ENCODE measurements at regions not wholly inside any gene's neighbourhood (a gene's known extent, or its start where the extent isn't known, plus 50 kb on each side); places are given as distances from the start of the nearest gene placed in this dataset.

DNA sequence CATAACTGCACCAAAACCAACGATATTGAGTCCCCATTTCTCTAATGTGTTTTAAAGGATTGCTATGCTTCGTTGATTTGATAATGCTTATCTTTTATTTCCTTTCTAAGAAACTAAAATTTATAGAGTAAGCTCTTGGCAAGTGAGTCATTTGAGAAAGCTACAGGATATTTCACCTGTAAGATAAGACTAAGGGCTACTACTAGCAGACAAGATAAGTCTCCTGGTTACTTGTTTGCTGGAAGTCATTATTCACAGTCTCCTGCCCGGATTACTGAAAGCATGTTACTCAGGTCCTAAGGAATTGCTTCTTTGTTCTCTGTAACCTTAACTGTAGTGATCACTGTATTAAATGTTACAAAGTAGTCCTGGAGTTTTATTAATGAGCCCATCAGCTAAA is 315.9 kb upstream of the RASA1 start:
- Histone ChIP-seq H3K27ac (ENCODE audit: insufficient read depth, low read length, poor library complexity, severe bottlenecking) (no peak overlapping the region), H3K9me3 (ENCODE audit: control insufficient read depth, low read length) (no peaks in the 10 kb centered on the region), H3K4me3 (ENCODE audit: insufficient read depth, low read depth, low read length, poor library complexity, severe bottlenecking) (no peak overlapping the region), H3K36me3 (ENCODE audit: control insufficient read depth, insufficient read depth, low read length) (no peaks in the 10 kb centered on the region), H3K4me1 (ENCODE audit: control insufficient read depth, insufficient read depth, low read length, poor library complexity, severe bottlenecking) (no peaks in the 10 kb centered on the region), H3K27me3 (replicated peaks; ENCODE audit: control insufficient read depth, insufficient read depth, low read length, poor library complexity, severe bottlenecking) (no peaks in the 10 kb centered on the region)
- DNase-seq: no peak

DNA sequence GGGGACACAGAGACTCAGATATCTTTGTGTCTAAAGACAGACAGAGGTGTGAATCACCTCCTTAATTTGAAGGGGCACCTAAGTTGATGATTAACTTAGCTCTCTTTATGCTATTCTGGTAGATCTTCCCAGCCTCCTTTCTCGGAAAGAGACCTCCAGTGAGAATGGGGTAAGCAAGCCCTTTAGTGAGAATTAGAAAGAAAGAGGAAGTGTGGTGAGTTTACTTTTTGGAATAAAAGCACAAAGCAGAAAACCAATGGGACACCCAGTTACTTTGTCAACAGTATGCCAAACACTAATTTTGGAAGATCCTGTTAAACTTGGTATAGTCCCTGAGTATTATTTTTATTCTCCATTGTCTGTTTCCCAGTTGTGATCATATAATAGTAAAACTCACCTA is 302.8 kb upstream of the RASA1 start:
- Histone ChIP-seq H3K9me3 (ENCODE audit: control insufficient read depth, low read length) (no peaks in the 10 kb centered on the region), H3K27ac (ENCODE audit: insufficient read depth, low read length, poor library complexity, severe bottlenecking) (no peak overlapping the region), H3K4me1 (ENCODE audit: control insufficient read depth, insufficient read depth, low read length, poor library complexity, severe bottlenecking) (no peaks in the 10 kb centered on the region), H3K27me3 (replicated peaks; ENCODE audit: control insufficient read depth, insufficient read depth, low read length, poor library complexity, severe bottlenecking) (no peaks in the 10 kb centered on the region), H3K36me3 (ENCODE audit: control insufficient read depth, insufficient read depth, low read length) (no peaks in the 10 kb centered on the region), H3K4me3 (ENCODE audit: insufficient read depth, low read depth, low read length, poor library complexity, severe bottlenecking) (no peak overlapping the region)
- no peak for DNase-seq

DNA sequence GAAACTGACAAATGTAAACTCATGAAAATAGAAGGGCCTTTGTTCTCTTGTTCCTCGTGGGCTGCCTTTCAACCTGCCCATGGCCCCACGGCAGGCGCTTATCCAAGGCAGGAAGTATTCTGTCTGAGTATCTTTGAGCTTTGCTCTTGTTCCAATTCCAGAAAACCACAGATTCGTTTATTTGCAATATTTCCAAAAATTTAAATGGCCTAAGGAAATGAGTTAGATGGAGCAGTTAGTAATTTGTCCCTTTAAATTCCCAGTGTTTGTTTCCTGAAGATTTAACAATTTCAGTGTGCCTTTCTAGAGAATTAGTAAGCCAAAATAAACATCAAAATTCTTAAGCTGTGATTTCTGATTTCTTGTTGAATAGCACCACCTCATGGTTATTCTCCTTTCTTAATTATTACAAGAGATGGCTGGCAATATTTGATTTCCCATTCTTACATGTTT is 299.4 kb upstream of the RASA1 start:
- Histone ChIP-seq H3K27ac (ENCODE audit: insufficient read depth, low read length, poor library complexity, severe bottlenecking) (no peak overlapping the region), H3K4me3 (ENCODE audit: insufficient read depth, low read depth, low read length, poor library complexity, severe bottlenecking) (no peak overlapping the region), H3K27me3 (replicated peaks; ENCODE audit: control insufficient read depth, insufficient read depth, low read length, poor library complexity, severe bottlenecking) (no peaks in the 10 kb centered on the region), H3K9me3 (ENCODE audit: control insufficient read depth, low read length) (no peaks in the 10 kb centered on the region), H3K36me3 (ENCODE audit: control insufficient read depth, insufficient read depth, low read length) (no peaks in the 10 kb centered on the region), H3K4me1 (ENCODE audit: control insufficient read depth, insufficient read depth, low read length, poor library complexity, severe bottlenecking) (no peaks in the 10 kb centered on the region)
- DNase-seq: no peak

DNA sequence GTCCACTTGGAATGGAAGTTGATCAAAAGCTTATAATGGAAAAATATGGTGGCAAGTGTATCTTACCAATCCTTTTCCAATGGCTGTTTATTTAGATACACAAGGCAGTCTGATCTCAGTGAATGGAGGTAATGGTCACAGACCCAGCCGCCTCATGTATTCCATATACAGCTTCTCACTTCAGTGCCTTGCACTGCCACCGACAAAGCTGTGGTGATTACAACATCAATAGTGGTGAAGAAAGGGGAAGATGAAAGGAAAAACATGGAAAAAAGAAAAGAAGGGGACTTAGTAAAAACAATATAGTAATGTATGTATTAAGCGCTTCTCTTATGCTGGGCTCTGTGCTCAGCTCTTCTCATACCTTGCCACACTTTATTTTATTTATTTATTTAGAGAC is 297.3 kb upstream of the RASA1 start:
- Histone ChIP-seq H3K36me3 (ENCODE audit: control insufficient read depth, insufficient read depth, low read length) (no peaks in the 10 kb centered on the region), H3K4me3 (ENCODE audit: insufficient read depth, low read depth, low read length, poor library complexity, severe bottlenecking) (no peak overlapping the region), H3K27me3 (replicated peaks; ENCODE audit: control insufficient read depth, insufficient read depth, low read length, poor library complexity, severe bottlenecking) (no peaks in the 10 kb centered on the region), H3K4me1 (ENCODE audit: control insufficient read depth, insufficient read depth, low read length, poor library complexity, severe bottlenecking) (no peaks in the 10 kb centered on the region), H3K9me3 (ENCODE audit: control insufficient read depth, low read length) (no peaks in the 10 kb centered on the region), H3K27ac (ENCODE audit: insufficient read depth, low read length, poor library complexity, severe bottlenecking) (no peak overlapping the region)
- DNase-seq: no peak

DNA sequence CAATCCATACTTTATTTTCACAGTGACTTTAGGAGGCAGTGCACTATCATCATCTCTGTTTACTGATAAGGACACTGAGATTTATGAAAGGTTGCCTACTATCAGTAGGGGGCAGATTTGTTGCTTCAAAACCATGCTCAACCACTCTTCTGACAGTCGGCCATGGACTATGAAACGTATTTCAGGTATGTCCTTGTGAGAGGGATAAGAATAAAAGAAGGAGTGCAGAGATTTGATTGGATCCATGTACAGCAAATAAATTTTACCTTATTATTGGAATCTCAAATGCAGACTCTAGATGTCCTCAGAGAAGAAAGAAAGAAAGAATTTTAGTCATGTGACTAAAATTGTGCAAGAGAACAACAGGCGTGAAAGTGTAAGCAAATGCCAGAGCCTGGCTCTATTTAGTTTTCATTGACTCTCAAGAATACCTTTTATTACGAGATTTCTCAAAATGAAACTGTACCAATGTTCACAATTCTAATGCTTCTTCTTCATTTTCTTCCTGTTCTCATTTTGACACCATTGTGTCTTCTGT is 296.6 kb upstream of the RASA1 start:
- Histone ChIP-seq H3K9me3 (ENCODE audit: control insufficient read depth, low read length) (no peaks in the 10 kb centered on the region), H3K4me3 (ENCODE audit: insufficient read depth, low read depth, low read length, poor library complexity, severe bottlenecking) (no peak overlapping the region), H3K36me3 (ENCODE audit: control insufficient read depth, insufficient read depth, low read length) (no peaks in the 10 kb centered on the region), H3K4me1 (ENCODE audit: control insufficient read depth, insufficient read depth, low read length, poor library complexity, severe bottlenecking) (no peaks in the 10 kb centered on the region), H3K27ac (ENCODE audit: insufficient read depth, low read length, poor library complexity, severe bottlenecking) (no peak overlapping the region), H3K27me3 (replicated peaks; ENCODE audit: control insufficient read depth, insufficient read depth, low read length, poor library complexity, severe bottlenecking) (no peaks in the 10 kb centered on the region)
- no peak for DNase-seq

DNA sequence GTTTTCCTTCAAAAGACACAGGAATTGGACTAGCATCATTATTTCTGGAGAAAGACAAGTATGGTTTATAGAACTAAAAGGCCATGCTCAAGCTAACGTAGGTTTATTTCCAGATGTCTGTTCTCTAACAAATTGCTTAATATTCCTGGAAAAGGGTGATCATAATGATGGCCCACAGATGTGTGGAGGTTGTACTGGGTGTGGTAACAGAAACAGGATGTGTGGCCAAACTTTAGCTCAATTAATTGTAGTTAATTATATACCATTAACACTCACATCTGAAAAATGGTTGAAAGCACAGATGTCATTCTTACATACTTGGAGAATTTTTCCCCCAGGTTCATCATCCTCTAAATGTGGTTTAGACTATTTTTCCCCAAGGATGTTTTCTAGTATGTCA is 292.7 kb upstream of the RASA1 start:
- no peak for DNase-seq
- Histone ChIP-seq H3K36me3 (ENCODE audit: control insufficient read depth, insufficient read depth, low read length) (no peaks in the 10 kb centered on the region), H3K4me1 (ENCODE audit: control insufficient read depth, insufficient read depth, low read length, poor library complexity, severe bottlenecking) (no peaks in the 10 kb centered on the region), H3K4me3 (ENCODE audit: insufficient read depth, low read depth, low read length, poor library complexity, severe bottlenecking) (no peak overlapping the region), H3K9me3 (ENCODE audit: control insufficient read depth, low read length) (no peaks in the 10 kb centered on the region), H3K27me3 (replicated peaks; ENCODE audit: control insufficient read depth, insufficient read depth, low read length, poor library complexity, severe bottlenecking) (no peaks in the 10 kb centered on the region), H3K27ac (ENCODE audit: insufficient read depth, low read length, poor library complexity, severe bottlenecking) (no peak overlapping the region)

DNA sequence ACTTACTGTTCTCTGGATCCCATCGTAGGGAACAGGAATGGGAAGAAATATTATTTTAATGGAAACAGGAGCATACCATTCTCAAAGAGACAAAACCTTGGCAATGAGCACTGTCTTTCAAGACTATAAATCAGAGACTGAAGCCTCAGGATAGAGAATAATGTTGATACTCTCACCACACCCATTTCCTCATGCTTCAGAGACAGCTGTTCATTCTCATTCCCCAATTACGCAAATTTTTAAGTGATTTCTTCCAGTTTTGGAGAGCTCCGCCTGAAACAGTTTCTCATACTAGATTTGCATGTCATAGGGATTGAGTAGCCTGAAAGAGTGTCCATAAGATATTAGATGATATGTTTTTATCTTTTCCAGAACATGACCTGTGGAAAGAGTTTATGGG is 290.5 kb upstream of the RASA1 start:
- H3K36me3 ChIP-seq (ENCODE audit: control insufficient read depth, insufficient read depth, low read length): no peaks in the 10 kb centered on the region
- H3K4me1 ChIP-seq (ENCODE audit: control insufficient read depth, insufficient read depth, low read length, poor library complexity, severe bottlenecking): no peaks in the 10 kb centered on the region
- no peak overlapping the region for H3K27ac ChIP-seq (ENCODE audit: insufficient read depth, low read length, poor library complexity, severe bottlenecking)
- no peak overlapping the region for H3K4me3 ChIP-seq (ENCODE audit: insufficient read depth, low read depth, low read length, poor library complexity, severe bottlenecking)
- no peaks in the 10 kb centered on the region for H3K9me3 ChIP-seq (ENCODE audit: control insufficient read depth, low read length)
- no peak for DNase-seq
- no peaks in the 10 kb centered on the region for H3K27me3 ChIP-seq (replicated peaks; ENCODE audit: control insufficient read depth, insufficient read depth, low read length, poor library complexity, severe bottlenecking)

DNA sequence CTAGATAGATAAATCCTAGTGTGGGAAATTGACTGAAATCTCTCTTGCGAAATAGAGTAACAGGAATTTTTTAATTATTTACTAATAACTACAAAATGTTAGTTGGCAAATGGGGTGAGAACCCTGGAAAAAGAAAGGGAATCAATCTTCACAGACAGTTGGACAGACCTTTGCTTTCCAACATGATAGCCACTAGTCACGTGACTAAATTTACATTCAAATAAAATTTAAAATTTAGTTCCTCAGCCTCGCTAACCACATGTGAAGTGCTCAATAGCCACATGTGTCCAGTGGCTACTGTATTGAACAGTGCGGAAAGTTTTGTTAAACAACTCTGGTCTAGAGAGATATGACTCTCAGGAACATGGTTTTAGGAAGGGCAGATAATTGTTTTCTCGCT is 289.9 kb upstream of the RASA1 start:
- H3K9me3 ChIP-seq (ENCODE audit: control insufficient read depth, low read length): no peaks in the 10 kb centered on the region
- no peaks in the 10 kb centered on the region for H3K36me3 ChIP-seq (ENCODE audit: control insufficient read depth, insufficient read depth, low read length)
- no peak overlapping the region for H3K27ac ChIP-seq (ENCODE audit: insufficient read depth, low read length, poor library complexity, severe bottlenecking)

DNA sequence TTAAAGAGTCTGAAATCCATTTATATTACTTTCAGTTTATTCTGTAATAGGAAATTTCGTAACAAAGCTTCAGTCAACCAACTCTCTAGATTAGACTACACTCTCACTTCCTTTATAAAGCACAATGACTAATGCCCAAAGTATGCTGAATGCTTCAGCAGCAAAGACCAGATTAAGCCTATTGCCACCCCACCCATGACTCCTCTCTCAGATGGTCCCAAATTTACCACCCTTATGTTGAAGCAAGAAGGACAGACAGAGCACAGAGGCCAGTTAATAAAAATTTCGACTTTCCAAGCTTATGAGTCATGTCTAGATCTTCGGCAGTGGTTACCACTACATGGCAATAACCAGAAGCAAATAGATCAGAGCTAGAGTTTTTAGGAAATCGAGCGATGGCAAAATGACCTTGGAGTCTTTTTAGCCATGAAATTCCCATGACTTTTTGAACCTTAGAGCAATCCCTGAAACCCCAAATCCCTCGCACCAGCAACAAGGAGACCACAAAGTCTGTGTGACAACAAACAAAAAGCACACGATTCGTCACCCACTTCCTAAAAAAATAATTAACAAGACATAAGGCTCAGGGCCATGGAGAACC is 287.8 kb upstream of the RASA1 start:
- Histone ChIP-seq H3K27me3 (replicated peaks; ENCODE audit: control insufficient read depth, insufficient read depth, low read length, poor library complexity, severe bottlenecking) (no peaks in the 10 kb centered on the region), H3K4me3 (ENCODE audit: insufficient read depth, low read depth, low read length, poor library complexity, severe bottlenecking) (no peak overlapping the region), H3K36me3 (ENCODE audit: control insufficient read depth, insufficient read depth, low read length) (no peaks in the 10 kb centered on the region), H3K27ac (ENCODE audit: insufficient read depth, low read length, poor library complexity, severe bottlenecking) (no peak overlapping the region), H3K9me3 (ENCODE audit: control insufficient read depth, low read length) (no peaks in the 10 kb centered on the region), H3K4me1 (ENCODE audit: control insufficient read depth, insufficient read depth, low read length, poor library complexity, severe bottlenecking) (no peaks in the 10 kb centered on the region)
- DNase-seq: no peak

More for the DNA sequence above, 289.9 kb upstream of the RASA1 start:
- DNase-seq: no peak
- no peaks in the 10 kb centered on the region for H3K27me3 ChIP-seq (replicated peaks; ENCODE audit: control insufficient read depth, insufficient read depth, low read length, poor library complexity, severe bottlenecking)
- no peak overlapping the region for H3K4me3 ChIP-seq (ENCODE audit: insufficient read depth, low read depth, low read length, poor library complexity, severe bottlenecking)
- H3K4me1 ChIP-seq (ENCODE audit: control insufficient read depth, insufficient read depth, low read length, poor library complexity, severe bottlenecking): no peaks in the 10 kb centered on the region

DNA sequence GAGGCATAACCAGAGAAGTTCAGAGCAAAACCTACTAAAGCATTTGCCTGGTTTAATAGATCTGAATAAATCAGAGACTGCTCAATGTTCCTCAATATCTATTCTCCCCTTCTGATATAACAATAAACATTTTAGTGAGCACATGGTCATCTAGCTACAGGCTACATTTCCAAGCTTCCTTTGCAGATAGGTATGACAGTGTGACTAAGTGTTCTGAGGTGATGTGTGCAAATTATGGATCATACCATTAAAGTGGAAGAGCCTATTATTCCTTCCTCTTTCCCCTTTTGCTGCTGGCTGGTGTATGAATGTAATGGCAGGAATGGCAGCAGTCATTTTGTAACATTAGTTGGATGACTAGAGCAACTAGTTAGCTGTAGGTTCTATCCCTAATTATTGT is 285.8 kb upstream of the RASA1 start:
- no peaks in the 10 kb centered on the region for H3K36me3 ChIP-seq (ENCODE audit: control insufficient read depth, insufficient read depth, low read length)
- H3K27me3 ChIP-seq (replicated peaks; ENCODE audit: control insufficient read depth, insufficient read depth, low read length, poor library complexity, severe bottlenecking): no peaks in the 10 kb centered on the region
- H3K27ac ChIP-seq (ENCODE audit: insufficient read depth, low read length, poor library complexity, severe bottlenecking): no peak overlapping the region
- H3K4me1 ChIP-seq (ENCODE audit: control insufficient read depth, insufficient read depth, low read length, poor library complexity, severe bottlenecking): no peaks in the 10 kb centered on the region
- H3K4me3 ChIP-seq (ENCODE audit: insufficient read depth, low read depth, low read length, poor library complexity, severe bottlenecking): no peak overlapping the region
- H3K9me3 ChIP-seq (ENCODE audit: control insufficient read depth, low read length): no peaks in the 10 kb centered on the region
- no peak for DNase-seq

All from effector memory CD4-positive, alpha-beta T cell (primary cell).